ENCODE measurements at regions not wholly inside any gene's neighbourhood (a gene's known extent, or its start where the extent isn't known, plus 50 kb on each side); places are given as distances from the start of the nearest gene placed in this dataset.
A peak's percentile ranks its signal among the peaks of the same experiment; 100 is the strongest.

- DNase-seq, result no peak
Measured at GRCh38 chr2:14560716-14561115, 71.8 kb upstream of the LRATD1 start.

- DNase-seq, result no peak
Measured at GRCh38 chr2:14563324-14563723, 69.2 kb upstream of the LRATD1 start.

GRCh38 chr2:14565666-14566065, 66.9 kb upstream of the LRATD1 start:
- DNase-seq, result no peak

- peak; percentile 18 for DNase-seq
Measured at GRCh38 chr2:14567561-14567960, 65.0 kb upstream of the LRATD1 start.

- no peak for DNase-seq
Measured at GRCh38 chr2:14569294-14569693, 63.2 kb upstream of the LRATD1 start.

- DNase-seq, result no peak
Measured at GRCh38 chr2:14572633-14573032, 59.9 kb upstream of the LRATD1 start.

GRCh38 chr2:14577843-14578242, 54.7 kb upstream of the LRATD1 start:
- no peak for DNase-seq
